OCI-M2 (cell line): ENCODE measurements at regions not wholly inside any gene's neighbourhood (a gene's known extent, or its start where the extent isn't known, plus 50 kb on each side); places are given as distances from the start of the nearest gene placed in this dataset.

ENCODE experiments used
- DNase-seq: peaks from one replicate; lab custom pipeline; 2025; ENCODE audit not compliant: unreplicated experiment; lab: John Stamatoyannopoulos, UW

GRCh38 chr5:23368393-23368792, 139.0 kb upstream of the PRDM9 start:
- DNase-seq = no peak

GRCh38 chr5:23367874-23368273, 139.5 kb upstream of the PRDM9 start:
- DNase-seq = no peak

- DNase-seq = no peak
Measured at GRCh38 chr5:23353286-23353685, 154.1 kb upstream of the PRDM9 start.

- no peak for DNase-seq
Measured at GRCh38 chr5:23352446-23352845, 155.0 kb upstream of the PRDM9 start.

- DNase-seq = no peak
Measured at GRCh38 chr5:23343121-23343520, 164.3 kb upstream of the PRDM9 start.

GRCh38 chr5:23332650-23333251, 174.7 kb upstream of the PRDM9 start:
- DNase-seq = no peak

GRCh38 chr5:23330726-23331125, 176.7 kb upstream of the PRDM9 start:
- DNase-seq = no peak

GRCh38 chr5:23319901-23320300, 187.5 kb upstream of the PRDM9 start:
- DNase-seq = no peak

- no peak for DNase-seq
Measured at GRCh38 chr5:23318960-23319359, 188.4 kb upstream of the PRDM9 start.

- DNase-seq = no peak
Measured at GRCh38 chr5:23318166-23318565, 189.2 kb upstream of the PRDM9 start.

GRCh38 chr5:23316060-23316591, 191.3 kb upstream of the PRDM9 start:
- DNase-seq = no peak

GRCh38 chr5:23314827-23315226, 192.6 kb upstream of the PRDM9 start:
- DNase-seq = no peak

GRCh38 chr5:23305055-23305454, 202.4 kb upstream of the PRDM9 start:
- no peak for DNase-seq

GRCh38 chr5:23303836-23304235, 203.6 kb upstream of the PRDM9 start:
- no peak for DNase-seq

GRCh38 chr5:23303435-23303834, 204.0 kb upstream of the PRDM9 start:
- no peak for DNase-seq

- DNase-seq = no peak
Measured at GRCh38 chr5:23302438-23302837, 205.0 kb upstream of the PRDM9 start.

- DNase-seq = no peak
Measured at GRCh38 chr5:23289162-23289561, 218.2 kb upstream of the PRDM9 start.

- DNase-seq = no peak
Measured at GRCh38 chr5:23284656-23285055, 222.8 kb upstream of the PRDM9 start.

- no peak for DNase-seq
Measured at GRCh38 chr5:23274171-23274570, 233.2 kb upstream of the PRDM9 start.

GRCh38 chr5:23269981-23270380, 237.4 kb upstream of the PRDM9 start:
- DNase-seq = no peak

- DNase-seq = no peak
Measured at GRCh38 chr5:23268136-23268535, 239.3 kb upstream of the PRDM9 start.

GRCh38 chr5:23260621-23261020, 246.8 kb upstream of the PRDM9 start:
- no peak for DNase-seq

- DNase-seq = no peak
Measured at GRCh38 chr5:23257656-23258055, 249.8 kb upstream of the PRDM9 start.
